Keratinocyte (primary cell): ENCODE measurements at regions not wholly inside any gene's neighbourhood (a gene's known extent, or its start where the extent isn't known, plus 50 kb on each side); places are given as distances from the start of the nearest gene placed in this dataset.
A peak's percentile ranks its signal among the peaks of the same experiment; 100 is the strongest.

ENCODE experiments used
- DNase-seq: peaks from one replicate; pipeline ENCODE4 v3.0.0-alpha.2; 2011; ENCODE audit warnings: low read depth, missing footprints, low spot score
- FAIRE-seq: peaks from 2 replicates; lab custom pipeline; 2011; peaks lifted over from hg19 to GRCh38; lab: Jason Lieb, UNC
- H2AFZ ChIP-seq: 2 replicates; pipeline ENCODE4 v1.6.0; 2012; ENCODE audit warnings: low read length, control low read depth, inconsistent platforms; ENCODE audit not compliant: control insufficient read depth
- H3K27ac ChIP-seq: 2 replicates; pipeline ENCODE4 v1.5.1; 2011; ENCODE audit warnings: low read length; ENCODE audit not compliant: control insufficient read depth, insufficient read depth
- H3K27me3 ChIP-seq: 3 replicates; pipeline ENCODE4 v1.6.0; 2011; ENCODE audit warnings: low read length; ENCODE audit not compliant: control insufficient read depth, insufficient read depth; ENCODE audit errors: extremely low read depth
- H3K36me3 ChIP-seq, 2 experiments: 2 replicates in 1 of 2; 3 replicates in 1 of 2; pipeline ENCODE4 v1.5.1; 2011; ENCODE audit warnings: low read length in 2 of 2, mild to moderate bottlenecking in 1 of 2; ENCODE audit not compliant: control insufficient read depth in 2 of 2, insufficient read depth in 2 of 2; ENCODE audit errors: extremely low read depth in 1 of 2
- H3K4me1 ChIP-seq: 3 replicates; pipeline ENCODE4 v1.5.1; 2011; ENCODE audit warnings: low read length; ENCODE audit not compliant: control insufficient read depth, insufficient read depth; ENCODE audit errors: extremely low read depth
- H3K4me2 ChIP-seq: 3 replicates; pipeline ENCODE4 v1.6.0; 2011; ENCODE audit warnings: low read depth, low read length; ENCODE audit not compliant: control insufficient read depth, insufficient read depth; ENCODE audit errors: extremely low read depth
- H3K4me3 ChIP-seq, 3 experiments: fragments of 200-600 bp in 1 of 3; sonication (generic) in 1 of 3; 2 replicates in 2 of 3; 3 replicates in 1 of 3; pipeline ENCODE4 v1.5.1; 2011 to 2016; ENCODE audit warnings: low read length in 3 of 3, mild to moderate bottlenecking in 3 of 3, control low read depth in 2 of 3, inconsistent platforms in 1 of 3, low read depth in 1 of 3, mixed read lengths in 1 of 3, mixed run types in 1 of 3, moderate library complexity in 1 of 3; ENCODE audit not compliant: control insufficient read depth in 2 of 3, insufficient read depth in 2 of 3; ENCODE audit errors: extremely low read depth in 1 of 3
- H3K79me2 ChIP-seq: 2 replicates; pipeline ENCODE4 v1.6.0; 2012; ENCODE audit warnings: low read length; ENCODE audit not compliant: control insufficient read depth, insufficient read depth
- H3K9ac ChIP-seq: 3 replicates; pipeline ENCODE4 v1.6.0; 2011; ENCODE audit warnings: low read length; ENCODE audit not compliant: control insufficient read depth, insufficient read depth; ENCODE audit errors: extremely low read depth
- H3K9me1 ChIP-seq: 3 replicates; pipeline ENCODE4 v1.6.0; 2011; ENCODE audit warnings: low read length; ENCODE audit not compliant: control insufficient read depth, insufficient read depth; ENCODE audit errors: extremely low read depth
- H3K9me3 ChIP-seq: 2 replicates; pipeline ENCODE4 v1.5.1; 2012; ENCODE audit warnings: low read depth, low read length; ENCODE audit not compliant: control insufficient read depth
- H4K20me1 ChIP-seq: 3 replicates; pipeline ENCODE4 v1.6.0; 2011; ENCODE audit warnings: low read length; ENCODE audit not compliant: control insufficient read depth, insufficient read depth; ENCODE audit errors: extremely low read depth
- EZH2 ChIP-seq: IDR thresholded peaks from one replicate; pipeline ENCODE4 v1.6.1; 2012; ENCODE audit warnings: inconsistent platforms, mild to moderate bottlenecking, low read length, moderate library complexity
- dilution Hi-C: fragments of 300-500 bp; cut with MboI; formaldehyde crosslinking; loops from one replicate; pipeline ENCODE4 v1.7.0; 2020; ENCODE audit warnings: low sequenced_read_pairs; ENCODE audit not compliant: extremely low pct_ligation_motif_present
- TF ChIP-seq, protein P1 (sequence below), 3 experiments: IDR thresholded peaks in 1 of 3; conservative IDR thresholded peaks in 1 of 3; optimal IDR thresholded peaks in 1 of 3; 2 replicates in 2 of 3; 3 replicates in 1 of 3; pipeline versions ENCODE3 to v1.5.1; 2011; ENCODE audit warnings: low read length in 3 of 3, mild to moderate bottlenecking in 3 of 3, moderate library complexity in 2 of 3, control low read depth in 1 of 3, inconsistent platforms in 1 of 3; ENCODE audit not compliant: insufficient read depth in 2 of 3; ENCODE audit errors: extremely low read depth in 1 of 3

DNA sequence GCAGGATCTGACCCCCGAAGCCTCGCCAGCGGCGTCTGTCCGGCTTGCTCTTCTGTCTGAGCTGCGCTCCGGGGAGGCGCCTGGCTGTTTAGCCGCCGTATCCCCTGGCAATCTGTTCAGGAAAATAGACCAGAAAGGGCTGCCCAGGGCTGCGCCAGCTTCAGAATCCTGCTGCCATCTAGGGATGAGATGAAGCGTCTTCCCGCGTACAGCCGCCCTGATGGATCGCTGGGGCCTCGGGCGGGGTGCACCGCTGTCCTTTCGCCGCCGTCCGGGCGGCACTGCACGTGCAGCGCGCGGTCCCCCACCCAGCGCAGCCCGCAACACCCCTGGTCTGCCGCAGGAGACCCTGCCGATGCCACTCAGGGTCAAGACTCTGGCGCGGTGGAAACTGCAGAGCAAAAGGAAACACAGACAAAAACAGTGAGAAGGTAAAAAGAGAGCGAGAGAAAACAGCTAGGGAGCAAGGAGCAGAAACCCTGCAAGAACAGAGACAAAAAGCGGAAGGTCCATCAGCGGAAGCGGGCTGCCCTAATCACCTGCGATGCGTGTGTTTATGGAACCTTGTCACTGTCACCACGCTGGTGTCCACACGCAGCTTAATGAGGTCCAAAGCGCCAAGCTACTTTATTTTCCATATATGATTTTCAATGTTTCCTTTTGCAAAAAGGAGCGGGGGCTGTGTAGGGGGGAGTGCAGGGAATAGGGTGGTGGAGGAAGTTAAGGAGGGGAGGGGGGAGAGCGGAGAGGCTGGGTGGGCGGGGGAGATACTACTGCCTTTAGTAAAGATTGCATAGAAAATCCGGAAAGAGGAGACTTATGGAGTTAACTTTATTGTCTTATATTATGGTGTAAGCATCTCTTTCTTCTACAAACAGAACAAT, 2113.3 kb upstream of the PIK3C3 start:
- Histone ChIP-seq H3K9me1 (no peaks in the 10 kb centered on the region), H3K4me1 (peaks cover 20% of the 10 kb centered on the region), H3K9me3 (no peaks in the 10 kb centered on the region), H3K79me2 (no peaks in the 10 kb centered on the region), H3K27ac (no peak overlapping the region), H3K9ac (peak overlapping the region; percentile 50), H2AFZ (peak overlapping the region; percentile 64), H3K36me3 (no peaks in the 10 kb centered on the region), H3K27me3 (no peaks in the 10 kb centered on the region), H3K4me3 (peak overlapping the region; percentile 38 to 65 (median 62)), H4K20me1 (no peaks in the 10 kb centered on the region), H3K4me2 (peak overlapping the region; percentile 72)
- dilution Hi-C loops, result no loop called here
- no peak for DNase-seq
- TF ChIP-seq, protein P1, sequence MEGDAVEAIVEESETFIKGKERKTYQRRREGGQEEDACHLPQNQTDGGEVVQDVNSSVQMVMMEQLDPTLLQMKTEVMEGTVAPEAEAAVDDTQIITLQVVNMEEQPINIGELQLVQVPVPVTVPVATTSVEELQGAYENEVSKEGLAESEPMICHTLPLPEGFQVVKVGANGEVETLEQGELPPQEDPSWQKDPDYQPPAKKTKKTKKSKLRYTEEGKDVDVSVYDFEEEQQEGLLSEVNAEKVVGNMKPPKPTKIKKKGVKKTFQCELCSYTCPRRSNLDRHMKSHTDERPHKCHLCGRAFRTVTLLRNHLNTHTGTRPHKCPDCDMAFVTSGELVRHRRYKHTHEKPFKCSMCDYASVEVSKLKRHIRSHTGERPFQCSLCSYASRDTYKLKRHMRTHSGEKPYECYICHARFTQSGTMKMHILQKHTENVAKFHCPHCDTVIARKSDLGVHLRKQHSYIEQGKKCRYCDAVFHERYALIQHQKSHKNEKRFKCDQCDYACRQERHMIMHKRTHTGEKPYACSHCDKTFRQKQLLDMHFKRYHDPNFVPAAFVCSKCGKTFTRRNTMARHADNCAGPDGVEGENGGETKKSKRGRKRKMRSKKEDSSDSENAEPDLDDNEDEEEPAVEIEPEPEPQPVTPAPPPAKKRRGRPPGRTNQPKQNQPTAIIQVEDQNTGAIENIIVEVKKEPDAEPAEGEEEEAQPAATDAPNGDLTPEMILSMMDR (optimal IDR thresholded peaks at IDR 0.05 in 1 of 3, IDR thresholded peaks at IDR 0.05 in 1 of 3, conservative IDR thresholded peaks at IDR 0.05 in 1 of 3; ENCODE audit: extremely low read depth in 1 of 3, insufficient read depth in 2 of 3, low read length in 3 of 3), result peak; percentile 38 to 83 (median 72)
- no peak for TF ChIP-seq EZH2
- FAIRE-seq, result peak; percentile 32

GRCh38 chr18:39840856-39841481, 2114.1 kb upstream of the PIK3C3 start:
- TF ChIP-seq, protein P1 (optimal IDR thresholded peaks at IDR 0.05 in 1 of 3, IDR thresholded peaks at IDR 0.05 in 1 of 3, conservative IDR thresholded peaks at IDR 0.05 in 1 of 3; ENCODE audit: extremely low read depth in 1 of 3, insufficient read depth in 2 of 3, low read length in 3 of 3), result no peak
- TF ChIP-seq EZH2, result no peak
- Histone ChIP-seq H3K36me3 (no peaks in the 10 kb centered on the region), H4K20me1 (no peaks in the 10 kb centered on the region), H3K4me1 (peaks cover 19% of the 10 kb centered on the region), H3K27me3 (no peaks in the 10 kb centered on the region), H3K9me1 (no peaks in the 10 kb centered on the region), H2AFZ (peak overlapping the region; percentile 64), H3K4me3 (peak overlapping the region; percentile 38 to 65 (median 62)), H3K27ac (no peak overlapping the region), H3K79me2 (no peaks in the 10 kb centered on the region), H3K9ac (peak overlapping the region; percentile 50), H3K9me3 (no peaks in the 10 kb centered on the region), H3K4me2 (peak overlapping the region; percentile 72)
- no peak for DNase-seq
- dilution Hi-C loops, result no loop called here
- peak; percentile 44 for FAIRE-seq
